ENCODE measurements at regions not wholly inside any gene's neighbourhood (a gene's known extent, or its start where the extent isn't known, plus 50 kb on each side); places are given as distances from the start of the nearest gene placed in this dataset.

DNA sequence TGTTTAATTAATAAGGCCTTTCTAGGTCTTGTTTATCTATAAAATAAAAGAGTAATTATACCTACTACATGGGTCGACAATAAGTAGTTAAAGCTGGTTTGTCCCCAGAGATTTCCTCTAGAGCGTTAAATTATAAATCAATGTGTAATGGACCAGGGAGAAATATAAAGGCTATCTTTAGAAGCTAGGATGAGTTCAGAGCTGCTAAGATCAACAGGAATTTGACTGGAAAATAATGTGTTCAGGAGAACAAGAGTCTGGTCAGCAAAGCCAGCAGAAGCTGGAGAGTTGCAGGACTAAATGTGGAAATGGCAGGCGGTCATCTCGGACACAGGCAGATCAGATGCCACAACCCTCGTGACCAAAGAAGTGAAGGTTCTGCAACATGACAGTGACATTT, 428.8 kb downstream of the EPM2A start:
- no peak for DNase-seq

DNA sequence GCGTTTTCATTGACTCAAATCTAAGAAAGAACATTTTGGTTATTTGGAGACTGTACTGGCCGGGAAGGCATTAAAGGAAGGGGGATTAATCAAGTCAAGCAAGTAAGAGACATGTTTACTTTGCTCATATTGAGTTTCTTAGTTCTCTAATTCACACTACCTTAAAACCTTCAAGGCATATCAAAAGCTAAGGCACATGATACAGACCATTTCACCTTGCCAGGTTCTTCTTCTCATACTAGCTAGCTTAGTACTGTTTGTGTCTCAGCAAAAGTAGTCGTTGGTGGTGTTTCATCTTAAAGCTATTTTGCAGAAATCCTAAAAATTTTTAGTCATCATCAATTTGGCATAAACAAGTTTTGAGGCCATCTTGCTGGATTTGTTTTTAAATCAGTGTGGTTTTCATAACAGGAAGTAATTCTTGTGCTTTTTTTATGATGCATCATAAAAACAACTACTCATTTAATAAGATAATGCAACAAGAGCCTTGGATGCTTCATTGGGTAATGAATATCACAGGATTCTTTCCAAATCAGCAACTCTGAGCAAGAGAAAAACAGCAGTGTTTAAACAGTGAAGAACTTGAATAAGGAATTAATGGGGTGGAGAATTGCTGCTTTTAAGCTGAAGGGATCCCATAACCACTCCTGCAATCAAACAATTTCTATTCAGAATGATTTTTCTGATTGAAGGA, 425.3 kb downstream of the EPM2A start:
- DNase-seq: no peak

DNA sequence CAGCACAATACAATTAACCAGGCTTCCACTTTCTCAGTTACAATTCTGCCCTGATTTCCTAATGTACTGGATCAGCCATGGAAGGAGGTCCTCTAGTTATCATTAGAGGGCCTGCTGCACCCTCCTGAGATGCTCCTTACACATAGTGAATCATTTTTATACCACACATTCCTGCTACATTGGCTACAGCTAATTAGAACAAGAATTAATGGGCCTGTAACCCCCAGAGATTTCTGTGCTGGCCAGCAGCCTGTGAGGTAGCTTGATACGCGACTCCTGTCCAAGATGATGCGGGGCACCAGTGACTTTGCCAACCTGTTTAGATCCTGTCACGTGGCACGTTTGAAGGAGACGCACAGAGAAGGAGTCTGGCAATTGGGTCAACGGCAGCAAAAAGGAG, 422.8 kb downstream of the EPM2A start:
- no peak for DNase-seq

DNA sequence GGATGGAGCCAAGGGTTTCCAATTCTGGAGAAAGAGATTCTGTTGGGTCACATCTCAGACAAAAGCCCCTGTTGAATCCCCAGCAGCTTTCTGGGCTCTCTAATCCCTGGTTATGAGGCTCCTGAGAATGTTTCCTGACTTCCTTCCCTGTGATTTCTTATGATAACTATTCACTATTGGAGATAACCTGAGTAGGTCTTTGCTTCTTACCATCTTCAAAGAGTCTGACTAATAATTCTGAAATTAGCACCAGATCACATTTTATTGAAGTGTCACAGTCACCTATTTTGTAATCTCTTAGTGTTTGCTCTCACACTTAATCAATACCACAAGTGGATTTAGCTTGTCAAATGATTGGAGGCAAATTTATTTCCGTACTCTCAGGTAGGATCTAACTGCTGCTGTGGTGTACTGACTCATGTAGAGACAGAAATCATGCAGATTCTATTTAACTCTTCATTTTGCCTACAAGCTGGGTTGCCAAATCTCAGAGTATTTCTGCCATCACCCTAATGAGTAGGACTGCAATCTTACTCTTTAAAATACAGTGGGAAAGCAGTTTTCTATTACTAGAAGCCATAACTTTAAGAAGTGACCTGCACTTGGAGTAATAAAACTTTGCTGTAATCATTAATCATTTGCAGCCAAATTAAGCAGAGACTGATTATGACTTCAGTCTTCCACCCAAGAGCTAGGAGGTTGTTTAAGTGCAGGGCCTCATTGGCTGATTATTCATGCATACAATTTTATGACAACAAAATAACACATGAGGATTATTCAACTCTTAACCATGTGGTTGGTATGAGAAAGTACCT, 422.1 kb downstream of the EPM2A start:
- DNase-seq: no peak

DNA sequence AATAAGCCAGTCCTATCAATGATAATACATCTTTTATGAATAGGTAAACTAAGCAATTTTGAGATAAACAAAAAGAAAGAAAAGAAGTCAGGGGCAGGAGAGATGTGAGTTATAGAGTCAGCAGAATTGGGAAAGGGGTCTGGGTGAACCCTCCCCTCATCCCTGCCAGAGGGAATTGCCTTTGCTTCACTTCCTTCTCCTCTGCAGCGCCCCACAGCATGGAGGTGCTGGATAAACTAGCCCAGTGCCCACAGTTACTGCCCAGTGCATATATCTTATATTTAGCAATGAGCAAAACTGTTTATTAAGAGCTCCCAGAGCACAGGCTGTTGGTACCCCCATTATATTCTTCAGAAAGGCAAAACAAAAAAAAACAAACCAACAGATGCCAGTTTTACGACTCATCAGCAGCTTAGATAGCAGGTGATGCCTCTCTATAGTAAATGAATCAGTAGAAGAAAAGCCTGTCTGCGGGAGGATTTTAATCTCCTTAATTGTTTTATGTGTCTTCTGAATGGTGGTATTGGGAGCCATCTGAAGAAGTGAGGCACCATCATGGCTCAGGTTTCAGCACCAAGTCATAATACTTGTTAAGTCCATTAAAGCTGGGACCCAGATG, 419.2 kb downstream of the EPM2A start:
- no peak for DNase-seq

DNA sequence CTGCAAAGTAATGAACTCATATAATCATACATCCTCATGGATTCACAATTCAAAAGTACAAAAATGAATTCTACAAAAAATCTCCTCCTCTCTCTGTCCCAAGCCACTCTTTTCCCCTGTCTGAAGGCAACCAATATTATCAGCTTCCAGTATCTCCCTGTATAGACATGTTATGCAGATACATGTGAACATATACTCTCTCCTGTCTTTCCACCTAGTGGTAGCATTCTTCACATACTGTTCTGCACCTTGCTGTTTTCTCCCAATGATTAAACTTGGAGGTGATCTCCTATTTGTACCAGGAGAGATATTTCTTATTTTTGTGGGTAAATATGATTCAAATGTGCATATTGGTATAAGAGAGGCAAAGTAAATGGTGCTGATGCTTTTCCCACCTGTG, 416.4 kb downstream of the EPM2A start:
- DNase-seq: no peak

DNA sequence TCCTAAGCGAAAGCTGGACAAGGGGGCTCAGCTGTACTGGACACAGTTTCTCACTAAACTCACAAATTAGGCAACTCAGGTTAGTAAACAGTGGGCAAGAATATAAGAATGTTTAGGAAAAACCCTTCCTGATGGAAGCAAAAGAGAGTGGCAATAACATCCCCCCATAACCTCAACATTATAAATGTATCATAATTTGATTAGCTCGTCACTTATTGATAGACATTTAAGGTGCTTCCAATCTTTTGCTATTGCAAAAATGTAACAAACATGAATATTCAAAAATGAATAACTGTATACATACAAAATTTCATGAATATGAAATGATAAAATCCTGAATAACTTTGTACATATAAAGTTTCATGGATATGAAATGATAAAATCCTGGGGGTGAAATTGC, 415.7 kb downstream of the EPM2A start:
- DNase-seq: no peak

DNA sequence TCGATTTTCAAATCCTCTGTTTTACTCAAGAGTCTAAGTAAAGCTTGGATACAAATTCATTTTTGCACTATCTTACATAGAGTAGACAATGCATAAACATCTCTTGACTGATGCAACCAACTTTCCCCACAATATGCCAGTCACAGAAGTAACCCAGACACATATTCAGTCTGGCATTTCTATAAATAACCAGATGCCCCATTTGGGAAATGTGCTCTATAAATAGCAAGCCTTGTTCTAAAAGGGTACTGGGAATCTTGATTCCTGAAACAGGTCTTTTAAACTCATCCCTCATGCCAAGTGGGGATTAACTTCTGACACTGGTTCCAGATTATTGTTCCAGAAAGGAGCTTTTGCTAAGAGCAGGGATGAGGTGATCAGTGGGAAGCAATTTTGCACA, 411.7 kb downstream of the EPM2A start:
- DNase-seq: no peak

DNA sequence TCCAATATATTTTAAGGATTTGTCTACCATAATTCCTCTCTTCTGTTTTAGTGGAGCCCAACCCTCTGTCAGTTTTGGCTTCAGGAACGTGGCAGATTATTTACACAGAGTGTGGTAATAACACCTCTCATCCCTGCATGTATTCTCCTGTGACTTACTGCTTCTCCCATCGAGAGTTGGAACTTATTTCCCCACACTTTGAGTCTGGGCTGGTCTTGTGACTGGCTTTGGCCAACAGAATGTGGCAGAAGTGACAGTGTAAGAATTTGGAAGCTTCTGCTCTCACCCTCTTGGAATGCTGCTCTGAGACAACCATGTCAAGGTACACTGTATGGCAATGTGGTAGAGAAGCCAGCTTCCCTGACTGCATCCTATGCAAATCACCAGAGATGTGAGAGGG, 407.7 kb downstream of the EPM2A start:
- DNase-seq: no peak

DNA sequence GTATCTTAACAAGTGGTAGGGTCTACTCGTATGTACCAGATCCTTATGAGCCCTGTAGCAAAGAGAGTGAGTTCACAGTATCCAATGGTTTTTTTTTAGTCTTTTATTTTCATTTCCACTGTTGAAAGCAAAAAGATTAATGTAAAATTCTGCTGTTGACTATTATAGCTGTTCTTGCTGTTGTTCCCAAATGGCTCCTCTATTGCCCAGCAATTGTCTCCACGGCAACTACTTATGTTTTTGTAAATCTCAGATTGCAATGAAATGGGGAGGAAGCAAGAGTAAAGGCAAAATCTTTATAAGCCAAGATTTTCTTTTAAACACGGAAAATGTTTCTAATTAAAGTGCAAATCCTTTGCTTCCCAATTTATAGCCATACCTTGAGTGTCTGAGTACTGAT, 406.1 kb downstream of the EPM2A start:
- no peak for DNase-seq

DNA sequence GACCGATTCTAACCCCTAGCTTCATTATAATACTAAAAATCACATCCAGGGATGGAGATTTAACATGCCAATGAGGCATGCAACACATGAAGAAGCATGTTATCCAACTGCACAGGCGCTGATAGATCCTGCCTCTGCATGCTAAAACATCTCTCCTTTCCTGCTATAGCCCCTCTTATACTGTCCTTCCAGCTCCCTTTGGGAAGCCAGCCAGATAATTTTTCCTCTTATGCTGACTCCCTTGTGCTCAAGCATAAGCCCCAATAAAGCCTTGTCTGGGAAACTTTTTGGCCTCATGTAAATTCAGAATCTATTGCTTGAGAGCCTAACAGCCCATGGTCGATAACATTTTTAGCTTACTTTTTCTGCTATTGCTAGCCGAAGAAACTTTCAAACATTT, 404.3 kb downstream of the EPM2A start:
- no peak for DNase-seq

DNA sequence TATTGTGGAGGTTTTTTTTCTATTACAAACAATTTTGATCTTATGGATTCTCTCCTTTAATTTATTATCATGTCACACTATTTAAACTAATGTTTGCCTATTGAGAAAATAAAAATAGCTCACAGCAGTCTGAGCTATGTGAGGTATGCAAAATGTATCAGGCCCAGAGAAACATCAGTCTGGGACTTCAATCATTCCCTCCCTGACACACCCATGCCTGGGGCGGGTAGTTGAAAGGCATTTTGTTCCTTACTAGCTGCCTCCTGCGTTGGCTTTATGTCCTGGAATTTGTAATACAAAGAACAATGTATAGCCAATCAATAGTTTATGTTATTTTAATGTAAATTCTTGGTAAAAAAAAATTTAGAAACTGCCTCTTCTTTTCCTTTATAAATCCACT, 403.3 kb downstream of the EPM2A start:
- DNase-seq: no peak

DNA sequence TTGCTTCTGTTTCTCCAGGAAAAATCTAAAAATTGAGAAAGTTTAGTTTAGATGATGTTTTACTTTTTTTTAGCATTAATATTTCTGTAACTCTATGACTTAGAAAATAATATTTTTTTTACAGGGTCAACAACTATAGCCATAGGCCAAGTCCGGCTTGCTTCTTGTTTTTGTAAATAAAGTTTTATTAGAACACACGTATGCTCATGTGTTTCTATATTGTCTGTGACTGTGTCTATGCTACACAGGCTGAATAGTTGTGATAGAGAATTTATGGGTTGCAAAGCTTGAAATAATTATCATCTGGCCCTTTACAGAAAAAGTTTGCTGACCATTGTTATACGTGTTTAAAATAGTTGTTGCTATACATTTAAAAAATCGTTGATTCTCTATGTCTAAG, 399.2 kb downstream of the EPM2A start:
- DNase-seq: no peak

DNA sequence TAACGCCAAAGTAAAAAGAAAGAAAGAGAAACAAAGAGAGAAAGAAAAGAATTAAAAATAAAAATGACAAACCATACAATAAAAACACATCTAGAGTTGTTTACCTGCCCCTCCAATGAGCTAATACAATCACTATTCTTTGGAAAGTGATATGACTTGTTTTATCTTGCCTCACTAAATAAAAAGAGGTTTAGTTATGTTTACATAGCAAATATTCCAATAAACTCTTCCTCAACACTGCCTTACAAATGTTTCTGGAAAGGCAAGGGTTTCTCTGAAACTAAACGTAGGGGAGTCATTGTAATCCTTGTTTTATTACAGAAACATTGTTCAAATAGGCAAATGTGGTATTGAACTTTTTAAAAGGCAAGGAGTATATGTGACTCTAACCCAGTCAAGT, 396.2 kb downstream of the EPM2A start:
- no peak for DNase-seq

DNA sequence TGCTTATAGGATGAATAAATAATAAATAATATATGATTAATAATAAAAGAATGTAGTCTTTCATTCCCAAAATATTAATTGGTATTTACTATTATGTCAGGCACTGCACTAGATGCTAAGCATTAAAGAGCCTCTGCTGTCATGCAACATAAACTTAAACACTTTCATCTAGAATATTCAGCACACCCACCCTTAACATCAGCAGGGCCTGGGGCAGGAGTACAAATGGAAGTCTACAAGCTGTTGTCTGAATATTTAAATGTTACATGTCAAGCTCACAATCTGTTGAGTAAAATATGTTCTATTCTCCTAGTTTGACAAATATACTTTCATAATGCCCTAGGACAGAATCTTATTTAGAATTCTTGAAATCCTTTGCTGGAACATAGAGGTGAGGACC, 395.1 kb downstream of the EPM2A start:
- no peak for DNase-seq

DNA sequence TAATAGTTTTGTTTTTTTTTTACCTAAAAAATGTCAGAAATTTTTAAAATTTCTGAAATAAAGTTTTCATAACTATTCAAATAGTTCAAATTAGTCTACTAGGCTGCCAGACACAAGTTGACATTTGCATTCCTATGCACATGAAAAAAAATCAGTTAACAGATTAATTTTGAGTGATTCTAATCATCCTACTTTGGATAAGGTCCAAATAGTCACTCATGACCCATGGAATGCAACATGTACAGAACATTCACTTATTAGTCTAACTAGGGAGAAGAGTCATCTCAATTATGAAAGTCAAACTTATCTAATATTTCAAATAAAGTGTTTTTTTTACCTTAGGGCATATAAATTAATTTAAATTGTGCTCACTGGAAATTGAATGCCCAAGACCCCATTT, 390.2 kb downstream of the EPM2A start:
- no peak for DNase-seq

DNA sequence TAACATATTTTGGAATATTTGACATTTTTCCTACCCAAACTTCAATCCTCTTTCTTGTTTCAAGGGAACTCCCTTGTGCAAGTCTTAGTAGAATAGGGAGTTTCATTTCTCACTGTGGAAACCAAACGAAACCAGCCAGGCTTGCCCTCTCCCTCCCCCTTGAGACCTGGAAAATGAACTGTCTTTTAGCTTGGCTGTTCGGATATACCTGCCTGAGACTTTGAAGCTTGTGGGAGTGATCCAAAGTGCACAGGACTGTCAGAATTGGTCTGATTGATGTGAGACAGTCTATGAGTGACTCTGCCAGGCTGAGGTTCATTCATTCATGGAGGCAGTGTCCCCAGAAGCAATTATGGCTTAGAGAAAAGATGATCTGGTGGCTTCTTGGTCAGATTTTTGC, 388.1 kb downstream of the EPM2A start:
- DNase-seq: no peak

DNA sequence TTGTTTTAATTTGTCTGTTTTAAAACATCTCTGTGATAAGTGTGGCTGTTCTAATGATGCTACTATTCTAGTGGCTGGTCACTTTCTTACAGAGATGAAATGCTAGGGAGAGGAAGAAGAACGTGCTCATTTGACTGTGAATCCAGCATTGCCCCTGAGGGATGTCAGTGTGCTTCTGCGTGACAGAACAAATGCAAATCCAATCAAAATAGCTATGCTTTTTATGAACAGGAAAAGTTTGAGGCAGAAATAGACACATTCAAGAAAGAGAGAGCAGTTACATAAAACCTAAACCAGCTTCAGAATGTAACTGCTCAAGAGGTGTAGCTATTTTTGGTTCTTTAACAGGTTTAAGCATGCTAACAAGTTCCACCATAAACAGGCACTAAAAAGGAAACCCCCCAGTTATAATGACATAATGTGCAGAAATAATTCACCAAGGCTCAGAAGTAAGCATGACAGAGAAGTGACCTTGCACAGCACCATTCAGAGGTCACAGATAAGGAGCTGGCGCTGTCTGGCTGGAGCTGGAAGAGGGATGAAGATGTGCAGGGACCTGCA, 385.3 kb downstream of the EPM2A start:
- no peak for DNase-seq

DNA sequence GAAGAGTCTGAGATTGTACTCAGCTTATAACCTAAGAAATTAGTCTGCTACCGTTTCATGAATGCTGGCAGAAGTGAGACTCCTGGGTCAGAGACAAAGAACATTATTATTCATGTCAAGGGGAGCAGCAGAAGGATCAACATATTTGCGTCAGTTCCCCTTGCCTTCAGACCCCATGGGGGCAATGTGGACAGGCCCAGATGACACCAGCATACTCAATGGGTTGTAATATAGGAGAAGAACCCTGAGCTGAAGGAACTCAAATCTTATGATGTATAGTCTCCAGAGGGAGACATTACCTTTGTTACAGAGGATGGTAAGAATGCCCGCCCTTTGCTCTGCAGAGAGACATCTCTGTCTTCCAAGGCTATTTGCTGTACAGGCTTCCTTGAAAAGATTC, 384.4 kb downstream of the EPM2A start:
- no peak for DNase-seq

DNA sequence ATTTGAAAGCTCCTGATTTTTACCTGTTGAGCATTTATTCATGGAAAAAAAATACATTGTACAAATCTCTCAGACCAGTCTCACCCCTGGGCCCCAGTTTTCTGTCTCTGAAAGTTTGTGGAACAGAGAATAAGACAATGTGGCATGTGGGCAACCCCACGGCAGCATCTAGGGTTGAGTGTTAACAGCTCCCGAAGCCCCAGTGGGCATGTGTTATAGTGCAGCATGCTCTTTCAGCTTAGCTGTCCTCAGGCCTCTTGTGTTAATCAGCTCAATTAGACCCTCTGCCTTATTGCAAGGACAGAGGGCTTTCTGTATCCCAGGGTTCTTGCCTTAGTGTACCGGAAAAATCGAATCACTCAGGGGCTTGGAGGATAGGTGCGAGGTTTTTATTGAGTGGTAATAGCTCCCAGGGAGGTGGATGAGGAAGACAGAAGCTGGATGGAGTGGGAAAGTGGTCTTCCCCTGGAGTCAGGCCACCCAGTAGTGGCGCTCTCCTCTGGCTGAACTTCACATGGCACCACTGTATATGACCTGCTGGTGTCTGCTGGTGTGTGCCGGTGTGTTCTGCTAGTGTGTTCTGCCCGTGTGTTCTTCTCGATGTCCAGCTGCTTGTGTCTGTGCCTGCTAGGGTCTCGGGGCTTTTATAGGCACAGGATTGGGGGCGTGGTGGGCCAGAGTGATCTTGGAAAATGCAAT, 382.8 kb downstream of the EPM2A start:
- no peak for DNase-seq

DNA sequence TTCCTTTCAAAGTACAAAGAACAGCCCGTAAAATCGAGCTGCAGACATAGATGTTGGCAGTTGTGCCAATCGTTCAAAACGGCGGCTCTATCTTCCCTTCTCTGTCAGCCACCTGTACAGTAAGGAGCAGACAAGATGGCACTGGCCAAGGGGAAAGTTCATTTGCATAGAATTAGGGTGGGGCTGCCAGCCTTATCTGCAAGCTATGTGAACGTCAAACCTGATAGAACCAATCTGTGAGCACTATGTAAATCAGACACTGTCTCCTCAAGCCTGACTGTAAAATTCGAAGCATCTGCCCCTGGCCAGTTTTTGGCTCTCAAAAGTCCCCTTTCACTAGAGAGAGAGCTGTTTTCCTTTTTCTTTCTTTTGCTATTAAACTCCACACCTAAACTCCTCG, 374.5 kb downstream of the EPM2A start:
- no peak for DNase-seq

DNA sequence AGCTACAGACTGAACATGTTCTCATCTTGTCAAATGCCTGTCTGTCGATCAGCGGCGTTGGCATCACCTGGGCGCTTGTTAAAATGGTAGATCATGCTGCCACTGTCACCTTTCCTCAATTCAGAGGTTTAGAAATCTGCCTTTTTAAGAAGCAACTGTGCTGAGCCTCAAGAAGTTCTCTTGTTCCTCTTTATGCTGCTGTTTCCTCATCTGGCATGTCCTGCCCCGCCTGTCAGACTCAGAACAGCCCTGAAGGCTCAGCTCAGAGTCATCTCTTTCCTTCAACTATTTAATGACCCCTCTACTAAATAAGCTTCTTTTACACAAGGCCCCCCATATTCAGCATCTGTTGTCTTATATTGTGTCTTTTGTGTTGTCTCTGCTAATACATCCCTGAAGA, 368.2 kb downstream of the EPM2A start:
- DNase-seq: no peak

DNA sequence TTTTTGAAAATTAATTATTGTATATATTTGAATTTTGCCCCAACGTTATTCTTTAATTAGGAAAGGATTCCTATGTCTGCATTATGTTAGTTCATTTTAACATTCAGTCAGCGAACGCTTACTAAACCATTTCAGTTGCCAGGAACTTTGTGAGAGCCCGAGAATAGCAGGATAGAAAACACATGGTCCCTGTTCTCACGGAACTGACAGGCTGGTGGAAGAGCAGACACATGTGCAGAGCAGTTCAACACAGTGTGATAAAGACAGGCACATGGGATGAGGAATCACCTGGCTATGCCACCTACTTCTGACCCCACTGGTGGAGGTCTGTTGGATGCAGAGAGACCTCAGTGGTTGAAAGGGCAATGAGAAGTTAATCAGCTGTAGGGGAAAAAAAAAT, 367.2 kb downstream of the EPM2A start:
- DNase-seq: no peak
